ENCODE measurements at regions not wholly inside any gene's neighbourhood (a gene's known extent, or its start where the extent isn't known, plus 50 kb on each side); places are given as distances from the start of the nearest gene placed in this dataset.

GRCh38 chr10:89861199-89861573 lies 159.8 kb downstream of the KIF20B start:
- Histone ChIP-seq H3K27ac (ENCODE audit: low read depth, low read length) (no peak overlapping the region), H3K9me2 (replicated peaks; ENCODE audit: insufficient read depth, low read length) (no peaks in the 10 kb centered on the region), H3K79me2 (ENCODE audit: insufficient read depth, low read length) (no peaks in the 10 kb centered on the region), H3K27me3 (ENCODE audit: low read length) (no peaks in the 10 kb centered on the region), H2AFZ (ENCODE audit: low read depth, low read length, severe bottlenecking) (no peak overlapping the region), H3K9ac (ENCODE audit: low read length) (no peak overlapping the region), H3K4me2 (ENCODE audit: low read depth, low read length, poor library complexity, severe bottlenecking) (no peak overlapping the region), H4K20me1 (ENCODE audit: low read depth, low read length) (no peaks in the 10 kb centered on the region), H3K4me3 (ENCODE audit: insufficient read depth, low read length, poor library complexity, severe bottlenecking) (no peak overlapping the region), H3K36me3 (ENCODE audit: low read length) (no peaks in the 10 kb centered on the region), H3F3A (ENCODE audit: insufficient read depth) (no peaks in the 10 kb centered on the region), H3K9me3 (ENCODE audit: insufficient read depth, low read length) (no peaks in the 10 kb centered on the region)
- TF ChIP-seq CTCF (IDR thresholded peaks at IDR 0.05; ENCODE audit: insufficient read depth, low read length, poor library complexity, severe bottlenecking) (no peak), EZH2phosphoT487 (conservative IDR thresholded peaks at IDR 0.05; ENCODE audit: low read length) (no peak)

- no peaks in the 10 kb centered on the region for H3K27me3 ChIP-seq (ENCODE audit: low read length)
Measured at GRCh38 chr10:89861584-89862301, 160.4 kb downstream of the KIF20B start.

GRCh38 chr10:89867964-89868363 lies 166.6 kb downstream of the KIF20B start:
- Histone ChIP-seq H3K9ac (ENCODE audit: low read length) (no peak overlapping the region), H3F3A (ENCODE audit: insufficient read depth) (no peaks in the 10 kb centered on the region), H3K9me2 (replicated peaks; ENCODE audit: insufficient read depth, low read length) (no peaks in the 10 kb centered on the region), H3K9me3 (ENCODE audit: insufficient read depth, low read length) (no peaks in the 10 kb centered on the region), H3K4me2 (ENCODE audit: low read depth, low read length, poor library complexity, severe bottlenecking) (no peak overlapping the region), H3K27me3 (ENCODE audit: low read length) (no peaks in the 10 kb centered on the region), H3K4me3 (ENCODE audit: insufficient read depth, low read length, poor library complexity, severe bottlenecking) (no peak overlapping the region), H2AFZ (ENCODE audit: low read depth, low read length, severe bottlenecking) (no peak overlapping the region), H3K27ac (ENCODE audit: low read depth, low read length) (no peak overlapping the region), H4K20me1 (ENCODE audit: low read depth, low read length) (no peaks in the 10 kb centered on the region), H3K79me2 (ENCODE audit: insufficient read depth, low read length) (no peaks in the 10 kb centered on the region), H3K36me3 (ENCODE audit: low read length) (no peaks in the 10 kb centered on the region)
- TF ChIP-seq CTCF (IDR thresholded peaks at IDR 0.05; ENCODE audit: insufficient read depth, low read length, poor library complexity, severe bottlenecking) (no peak), EZH2phosphoT487 (conservative IDR thresholded peaks at IDR 0.05; ENCODE audit: low read length) (no peak)

More at GRCh38 chr10:89861584-89862301, 160.4 kb downstream of the KIF20B start:
- H3K4me3 ChIP-seq (ENCODE audit: insufficient read depth, low read length, poor library complexity, severe bottlenecking): no peak overlapping the region
- no peaks in the 10 kb centered on the region for H4K20me1 ChIP-seq (ENCODE audit: low read depth, low read length)
- H3F3A ChIP-seq (ENCODE audit: insufficient read depth): no peaks in the 10 kb centered on the region
- H3K9ac ChIP-seq (ENCODE audit: low read length): no peak overlapping the region
- H3K36me3 ChIP-seq (ENCODE audit: low read length): no peaks in the 10 kb centered on the region
- TF ChIP-seq CTCF (IDR thresholded peaks at IDR 0.05; ENCODE audit: insufficient read depth, low read length, poor library complexity, severe bottlenecking): no peak
- no peak for TF ChIP-seq EZH2phosphoT487 (conservative IDR thresholded peaks at IDR 0.05; ENCODE audit: low read length)
- no peak overlapping the region for H3K4me2 ChIP-seq (ENCODE audit: low read depth, low read length, poor library complexity, severe bottlenecking)
- no peaks in the 10 kb centered on the region for H3K79me2 ChIP-seq (ENCODE audit: insufficient read depth, low read length)
- H3K27ac ChIP-seq (ENCODE audit: low read depth, low read length): no peak overlapping the region
- no peak overlapping the region for H2AFZ ChIP-seq (ENCODE audit: low read depth, low read length, severe bottlenecking)
- no peaks in the 10 kb centered on the region for H3K9me2 ChIP-seq (replicated peaks; ENCODE audit: insufficient read depth, low read length)
- no peaks in the 10 kb centered on the region for H3K9me3 ChIP-seq (ENCODE audit: insufficient read depth, low read length)

Data from SU-DHL-6 (cell line).